WERI-Rb-1 (cell line): ENCODE measurements at regions not wholly inside any gene's neighbourhood (a gene's known extent, or its start where the extent isn't known, plus 50 kb on each side); places are given as distances from the start of the nearest gene placed in this dataset.
"Not testable (repeated sequence)": the region's sequence is repeated elsewhere in the genome, so short reads cannot be mapped to it uniquely, and the experiment has no call there.

ENCODE experiments used
- DNase-seq: peaks from one replicate; pipeline ENCODE4 v3.0.0-alpha.2; 2020
- H3K27ac ChIP-seq: fragments of 250-450 bp; sonication (Bioruptor Pico); 2 replicates; pipeline ENCODE4 v1.5.1; 2020; ENCODE audit warnings: mild to moderate bottlenecking, moderate library complexity
- H3K27me3 ChIP-seq: fragments of 250-450 bp; sonication (Bioruptor Pico); 2 replicates; pipeline ENCODE4 v1.5.1; 2021; ENCODE audit warnings: mild to moderate bottlenecking, low read depth, moderate library complexity; ENCODE audit not compliant: insufficient read depth, severe bottlenecking
- H3K36me3 ChIP-seq: fragments of 250-450 bp; sonication (Bioruptor Pico); 2 replicates; pipeline ENCODE4 v1.5.1; 2020; ENCODE audit warnings: mild to moderate bottlenecking, moderate library complexity
- H3K4me3 ChIP-seq: 2 replicates; pipeline ENCODE4 v1.5.1; 2011; ENCODE audit warnings: low read depth, mild to moderate bottlenecking, control low read depth, low read length
- H3K9me3 ChIP-seq: fragments of 250-450 bp; sonication (Bioruptor Pico); 2 replicates; pipeline ENCODE4 v1.5.1; 2021; ENCODE audit warnings: mild to moderate bottlenecking, moderate library complexity; ENCODE audit not compliant: severe bottlenecking
- TF ChIP-seq, protein P1 (sequence below): IDR thresholded peaks from 2 replicates; pipeline ENCODE4 v1.5.1; 2011; ENCODE audit warnings: low read depth, mild to moderate bottlenecking, control low read depth, inconsistent platforms, low read length

DNA sequence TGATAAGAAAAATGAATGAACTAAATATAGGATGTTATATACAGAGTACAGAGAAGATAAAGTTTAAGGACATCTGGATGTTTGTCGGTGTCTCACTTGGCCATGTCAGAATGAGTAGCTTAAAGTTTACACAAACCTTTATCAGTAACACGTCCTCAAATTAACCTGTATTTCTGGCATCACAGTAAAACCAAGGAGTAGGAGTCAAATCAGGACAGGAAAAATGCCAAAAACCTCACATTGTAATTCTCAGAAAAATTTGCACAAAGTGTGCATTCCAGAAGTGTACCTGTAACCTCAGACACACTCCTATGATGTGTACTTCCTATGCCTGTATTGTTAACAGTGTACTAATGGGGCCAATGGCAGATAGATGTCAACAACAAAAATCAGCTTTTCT is 139.3 kb downstream of the SMC2 start:
- Histone ChIP-seq H3K9me3 (no peaks in the 10 kb centered on the region), H3K27me3 (no peaks in the 10 kb centered on the region), H3K36me3 (no peaks in the 10 kb centered on the region), H3K4me3 (no peak overlapping the region), H3K27ac (no peak overlapping the region)
- TF ChIP-seq, protein P1, sequence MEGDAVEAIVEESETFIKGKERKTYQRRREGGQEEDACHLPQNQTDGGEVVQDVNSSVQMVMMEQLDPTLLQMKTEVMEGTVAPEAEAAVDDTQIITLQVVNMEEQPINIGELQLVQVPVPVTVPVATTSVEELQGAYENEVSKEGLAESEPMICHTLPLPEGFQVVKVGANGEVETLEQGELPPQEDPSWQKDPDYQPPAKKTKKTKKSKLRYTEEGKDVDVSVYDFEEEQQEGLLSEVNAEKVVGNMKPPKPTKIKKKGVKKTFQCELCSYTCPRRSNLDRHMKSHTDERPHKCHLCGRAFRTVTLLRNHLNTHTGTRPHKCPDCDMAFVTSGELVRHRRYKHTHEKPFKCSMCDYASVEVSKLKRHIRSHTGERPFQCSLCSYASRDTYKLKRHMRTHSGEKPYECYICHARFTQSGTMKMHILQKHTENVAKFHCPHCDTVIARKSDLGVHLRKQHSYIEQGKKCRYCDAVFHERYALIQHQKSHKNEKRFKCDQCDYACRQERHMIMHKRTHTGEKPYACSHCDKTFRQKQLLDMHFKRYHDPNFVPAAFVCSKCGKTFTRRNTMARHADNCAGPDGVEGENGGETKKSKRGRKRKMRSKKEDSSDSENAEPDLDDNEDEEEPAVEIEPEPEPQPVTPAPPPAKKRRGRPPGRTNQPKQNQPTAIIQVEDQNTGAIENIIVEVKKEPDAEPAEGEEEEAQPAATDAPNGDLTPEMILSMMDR, result no peak
- no peak for DNase-seq

DNA sequence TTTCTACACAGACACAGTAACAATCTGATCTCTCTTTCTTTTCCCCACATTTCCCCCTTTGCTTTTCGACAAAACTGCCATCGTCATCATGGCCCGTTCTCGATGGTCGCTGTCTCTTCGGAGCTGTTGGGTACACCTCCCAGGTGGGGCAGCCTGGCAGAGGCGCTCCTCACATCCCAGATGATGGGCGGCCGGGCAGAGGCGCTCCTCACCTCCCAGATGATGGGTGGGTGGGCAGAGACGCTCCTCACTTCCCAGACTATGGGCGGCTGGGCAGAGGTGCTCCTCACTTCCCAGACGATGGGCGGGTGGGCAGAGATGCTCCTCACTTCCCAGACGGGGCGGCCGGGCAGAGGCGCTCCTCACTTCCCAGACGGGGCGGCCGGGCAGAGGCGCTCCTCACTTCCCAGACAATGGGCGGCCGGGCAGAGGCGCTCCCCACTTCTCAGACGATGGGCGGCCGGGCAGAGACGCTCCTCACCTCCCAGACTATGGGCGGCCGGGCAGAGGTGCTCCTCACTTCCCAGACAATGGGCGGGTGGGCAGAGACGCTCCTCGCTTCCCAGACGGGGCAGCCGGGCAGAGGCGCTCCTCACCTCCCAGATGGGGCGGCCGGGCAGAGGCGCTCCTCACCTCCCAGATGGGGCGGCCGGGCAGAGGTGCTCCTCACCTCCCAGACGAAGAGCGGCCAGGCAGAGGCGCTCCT is 140.7 kb downstream of the SMC2 start:
- DNase-seq, H3K9me3 ChIP-seq, H3K36me3 ChIP-seq, H3K27me3 ChIP-seq, H3K4me3 ChIP-seq, H3K27ac ChIP-seq: not testable (repeated sequence)

DNA sequence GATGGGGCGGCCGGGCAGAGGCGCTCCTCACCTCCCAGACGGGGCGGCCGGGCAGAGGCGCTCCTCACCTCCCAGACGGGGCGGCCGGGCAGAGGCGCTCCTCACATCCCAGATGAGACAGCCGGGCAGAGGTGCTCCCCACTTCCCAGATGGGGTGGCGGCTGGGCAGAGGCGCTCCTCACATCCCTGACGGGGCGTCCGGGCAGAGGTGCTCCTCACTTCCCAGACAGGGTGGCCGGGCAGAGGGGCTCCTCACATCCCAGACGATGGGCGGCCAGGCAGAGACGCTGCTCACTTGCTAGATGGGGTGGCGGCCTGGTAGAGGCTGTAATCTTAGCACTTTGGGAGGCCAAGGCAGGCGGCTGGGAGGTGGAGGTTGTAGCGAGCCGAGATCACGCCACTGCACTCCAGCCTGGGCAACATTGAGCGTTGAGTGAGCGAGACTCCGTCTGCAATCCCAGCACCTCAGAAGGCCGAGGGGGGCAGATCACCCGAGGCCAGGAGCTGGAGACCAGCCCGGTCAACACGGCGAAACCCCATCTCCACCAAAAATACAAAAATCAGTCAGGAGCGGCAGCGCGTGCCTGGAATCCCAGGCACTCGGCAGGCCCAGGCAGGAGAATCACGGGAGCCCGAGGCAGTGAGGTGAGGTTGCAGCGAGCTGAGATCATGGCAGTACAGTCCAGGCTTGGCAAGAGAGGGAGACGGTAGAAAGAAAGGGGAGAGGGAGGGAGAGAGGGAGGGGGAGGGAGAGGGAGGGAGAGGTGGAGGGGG is 141.4 kb downstream of the SMC2 start:
- not testable (repeated sequence) for DNase-seq

DNA sequence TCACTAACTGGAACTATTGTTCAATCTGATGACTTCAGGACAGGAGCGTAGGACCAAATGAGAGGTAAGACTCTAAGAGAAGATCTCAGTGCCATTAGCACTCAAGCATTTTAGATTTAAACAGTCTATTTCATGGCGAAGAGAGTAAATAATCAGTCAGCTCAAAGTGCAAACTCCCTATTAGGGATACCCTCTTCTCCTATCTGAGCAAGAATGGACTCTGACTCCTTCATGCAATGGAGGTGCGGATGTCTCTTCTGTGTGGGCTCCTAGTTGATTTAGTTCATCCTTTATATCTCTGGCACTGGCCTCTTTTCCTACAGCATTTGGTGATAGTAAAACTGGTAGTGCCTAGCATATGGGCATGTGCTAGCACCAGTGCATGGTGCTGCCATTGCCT is 144.6 kb downstream of the SMC2 start:
- TF ChIP-seq, protein P1, result no peak
- Histone ChIP-seq H3K27me3 (no peaks in the 10 kb centered on the region), H3K36me3 (no peaks in the 10 kb centered on the region), H3K4me3 (no peak overlapping the region), H3K27ac (no peak overlapping the region), H3K9me3 (no peaks in the 10 kb centered on the region)
- DNase-seq, result no peak

More for the DNA sequence above, 141.4 kb downstream of the SMC2 start:
- not testable (repeated sequence) for H3K36me3 ChIP-seq, H3K4me3 ChIP-seq, H3K9me3 ChIP-seq, H3K27ac ChIP-seq, H3K27me3 ChIP-seq

DNA sequence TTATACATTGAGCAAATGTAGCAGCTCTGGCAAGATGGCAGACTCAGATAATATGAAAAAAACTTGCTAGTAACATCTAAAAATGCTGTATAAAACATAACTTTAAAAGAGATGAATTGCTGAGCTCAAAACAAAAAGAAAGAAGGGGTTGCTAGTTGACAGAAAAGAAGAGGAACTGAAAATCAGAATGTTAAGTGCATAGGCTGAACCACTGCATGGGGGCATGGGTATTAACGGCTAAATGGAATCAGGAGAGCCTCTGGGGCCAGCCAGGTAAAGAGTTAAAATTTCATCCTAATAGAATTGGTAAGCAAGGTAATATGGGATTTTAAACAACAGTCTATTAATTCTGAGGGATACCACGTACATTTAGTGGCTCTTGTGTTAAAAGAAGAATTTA is 146.8 kb downstream of the SMC2 start:
- TF ChIP-seq, protein P1, result no peak
- Histone ChIP-seq H3K4me3 (no peak overlapping the region), H3K9me3 (no peaks in the 10 kb centered on the region), H3K27me3 (no peaks in the 10 kb centered on the region), H3K27ac (no peak overlapping the region), H3K36me3 (no peaks in the 10 kb centered on the region)
- DNase-seq, result no peak

DNA sequence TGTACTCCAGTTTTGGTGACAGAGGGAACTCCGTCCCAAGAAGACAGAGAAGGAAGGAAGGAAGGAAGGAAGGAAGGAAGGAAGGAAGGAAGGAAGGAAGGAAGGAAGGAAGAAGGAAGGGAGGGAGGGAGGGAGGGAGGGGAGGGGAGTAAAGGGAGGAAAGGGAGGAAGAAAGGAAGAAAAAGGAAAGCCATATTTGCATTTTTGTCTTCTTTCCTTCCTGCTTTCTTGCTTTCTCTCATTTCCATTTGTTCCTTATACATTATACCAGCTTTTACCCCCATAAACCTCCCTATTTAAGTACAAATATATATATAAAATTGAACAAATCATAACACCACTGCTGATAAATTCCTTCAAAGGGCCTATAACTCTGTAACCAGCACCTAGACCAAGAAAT is 151.8 kb downstream of the SMC2 start:
- no peak for DNase-seq
- no peak overlapping the region for H3K4me3 ChIP-seq
- no peak overlapping the region for H3K27ac ChIP-seq
- no peaks in the 10 kb centered on the region for H3K9me3 ChIP-seq
- H3K27me3 ChIP-seq, result no peaks in the 10 kb centered on the region
- TF ChIP-seq, protein P1, result no peak
- H3K36me3 ChIP-seq, result no peaks in the 10 kb centered on the region
